Neural progenitor cell (in vitro differentiated cells): ENCODE measurements at regions not wholly inside any gene's neighbourhood (a gene's known extent, or its start where the extent isn't known, plus 50 kb on each side); places are given as distances from the start of the nearest gene placed in this dataset.

ENCODE experiments used
- DNase-seq: peaks from one replicate; pipeline ENCODE4 v3.0.0-alpha.2; 2016; ENCODE audit warnings: low spot score
- H2AFZ ChIP-seq: fragments of 200-600 bp; sonication (generic); replicated peaks from 2 replicates; pipeline ENCODE4 v1.6.1; 2016; ENCODE audit warnings: antibody characterized with exemption
- H3F3A ChIP-seq: fragments of 200-600 bp; sonication (generic); 2 replicates; pipeline ENCODE4 v1.6.1; 2016; ENCODE audit warnings: antibody characterized with exemption, low read depth
- H3K27ac ChIP-seq: fragments of 200-600 bp; sonication (generic); 2 replicates; pipeline ENCODE4 v1.5.1; 2016; ENCODE audit warnings: mild to moderate bottlenecking
- H3K27me3 ChIP-seq: fragments of 200-600 bp; sonication (generic); 2 replicates; pipeline ENCODE4 v1.6.1; 2016; ENCODE audit warnings: mild to moderate bottlenecking, moderate library complexity
- H3K36me3 ChIP-seq: fragments of 200-600 bp; sonication (generic); 2 replicates; pipeline ENCODE4 v1.5.1; 2016
- H3K4me1 ChIP-seq: fragments of 200-600 bp; sonication (generic); 2 replicates; pipeline ENCODE4 v1.6.1; 2016; ENCODE audit warnings: mixed run types
- H3K4me2 ChIP-seq: fragments of 200-600 bp; sonication (generic); 2 replicates; pipeline ENCODE4 v1.6.1; 2016
- H3K4me3 ChIP-seq: fragments of 200-600 bp; sonication (generic); 2 replicates; pipeline ENCODE4 v1.5.1; 2016
- H3K79me2 ChIP-seq: fragments of 200-600 bp; sonication (generic); 2 replicates; pipeline ENCODE4 v1.6.1; 2016; ENCODE audit warnings: low read depth
- H3K9ac ChIP-seq: fragments of 200-600 bp; sonication (generic); 2 replicates; pipeline ENCODE4 v1.6.1; 2016
- H3K9me3 ChIP-seq: fragments of 200-600 bp; sonication (generic); 2 replicates; pipeline ENCODE4 v1.5.1; 2016; ENCODE audit warnings: low read depth
- H4K20me1 ChIP-seq: fragments of 200-600 bp; sonication (generic); 2 replicates; pipeline ENCODE4 v1.6.1; 2016; ENCODE audit warnings: low read depth
- H3K27ac Mint-ChIP-seq: 3 replicates; pipeline ENCODE4 v1.8.0; 2021; ENCODE audit warnings: mixed read lengths
- H3K27me3 Mint-ChIP-seq: 2 replicates; pipeline ENCODE4 v1.8.0; 2022; ENCODE audit warnings: low read depth, mild to moderate bottlenecking, inconsistent platforms, moderate library complexity, mixed read lengths; ENCODE audit not compliant: insufficient read depth
- H3K36me3 Mint-ChIP-seq: 3 replicates; pipeline ENCODE4 v1.8.0; 2021; ENCODE audit warnings: mixed read lengths
- H3K4me1 Mint-ChIP-seq: 3 replicates; pipeline ENCODE4 v1.8.0; 2021; ENCODE audit warnings: mixed read lengths
- H3K4me3 Mint-ChIP-seq: 3 replicates; pipeline ENCODE4 v1.8.0; 2021; ENCODE audit warnings: mild to moderate bottlenecking, moderate library complexity, mixed read lengths
- H3K9me3 Mint-ChIP-seq: 3 replicates; pipeline ENCODE4 v1.8.0; 2020; ENCODE audit warnings: mixed read lengths
- EZH2 ChIP-seq: fragments of 200-600 bp; sonication (generic); IDR thresholded peaks from 2 replicates; pipeline ENCODE4 v1.6.1; 2017; ENCODE audit warnings: antibody characterized with exemption, mild to moderate bottlenecking, moderate library complexity
- EZH2phosphoT487 ChIP-seq: fragments of 200-600 bp; sonication (generic); IDR thresholded peaks from 2 replicates; pipeline ENCODE4 v1.6.1; 2017; ENCODE audit warnings: antibody characterized with exemption
- TF ChIP-seq, protein P1 (sequence below): fragments of 200-600 bp; sonication (generic); IDR thresholded peaks from 2 replicates; pipeline ENCODE4 v1.5.1; 2017; ENCODE audit warnings: antibody characterized with exemption, mild to moderate bottlenecking

DNA sequence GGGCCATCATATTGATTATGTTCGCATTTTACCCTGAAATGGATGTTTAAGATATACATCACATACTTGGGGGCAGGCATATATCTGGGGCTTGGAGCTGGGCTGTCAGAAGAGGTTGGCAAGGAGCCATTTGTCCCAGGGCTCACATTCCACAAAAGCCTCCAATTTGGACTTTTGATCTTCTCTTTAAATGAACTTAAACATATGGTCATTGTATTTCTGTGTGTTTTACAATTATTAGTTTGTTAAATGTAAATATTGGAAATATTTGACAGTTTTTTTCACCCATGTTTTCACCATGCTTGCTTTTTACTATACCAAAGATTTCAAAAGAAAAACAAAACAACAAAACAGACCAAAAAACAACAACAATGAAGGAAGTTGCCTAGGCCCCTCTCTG is 165.8 kb upstream of the MEIS1 start:
- Histone ChIP-seq H3K9me3 (no peaks in the 10 kb centered on the region), H3K79me2 (no peaks in the 10 kb centered on the region), H3K36me3 (no peaks in the 10 kb centered on the region), H2AFZ (peak overlapping the region; percentile 60), H3K4me1 (peaks cover 8% of the 10 kb centered on the region), H3F3A (no peaks in the 10 kb centered on the region), H3K4me2 (no peak overlapping the region), H3K9ac (no peak overlapping the region), H3K4me3 (no peak overlapping the region), H4K20me1 (no peaks in the 10 kb centered on the region), H3K27me3 (no peaks in the 10 kb centered on the region), H3K27ac (no peak overlapping the region)
- TF ChIP-seq, protein P1, sequence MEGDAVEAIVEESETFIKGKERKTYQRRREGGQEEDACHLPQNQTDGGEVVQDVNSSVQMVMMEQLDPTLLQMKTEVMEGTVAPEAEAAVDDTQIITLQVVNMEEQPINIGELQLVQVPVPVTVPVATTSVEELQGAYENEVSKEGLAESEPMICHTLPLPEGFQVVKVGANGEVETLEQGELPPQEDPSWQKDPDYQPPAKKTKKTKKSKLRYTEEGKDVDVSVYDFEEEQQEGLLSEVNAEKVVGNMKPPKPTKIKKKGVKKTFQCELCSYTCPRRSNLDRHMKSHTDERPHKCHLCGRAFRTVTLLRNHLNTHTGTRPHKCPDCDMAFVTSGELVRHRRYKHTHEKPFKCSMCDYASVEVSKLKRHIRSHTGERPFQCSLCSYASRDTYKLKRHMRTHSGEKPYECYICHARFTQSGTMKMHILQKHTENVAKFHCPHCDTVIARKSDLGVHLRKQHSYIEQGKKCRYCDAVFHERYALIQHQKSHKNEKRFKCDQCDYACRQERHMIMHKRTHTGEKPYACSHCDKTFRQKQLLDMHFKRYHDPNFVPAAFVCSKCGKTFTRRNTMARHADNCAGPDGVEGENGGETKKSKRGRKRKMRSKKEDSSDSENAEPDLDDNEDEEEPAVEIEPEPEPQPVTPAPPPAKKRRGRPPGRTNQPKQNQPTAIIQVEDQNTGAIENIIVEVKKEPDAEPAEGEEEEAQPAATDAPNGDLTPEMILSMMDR, result no peak
- TF ChIP-seq EZH2, result no peak
- Mint-ChIP-seq H3K4me3 (no peak overlapping the region), H3K4me1 (no peaks in the 10 kb centered on the region), H3K9me3 (no peaks in the 10 kb centered on the region), H3K27ac (no peak overlapping the region), H3K36me3 (no peaks in the 10 kb centered on the region), H3K27me3 (no peaks in the 10 kb centered on the region)
- DNase-seq, result no peak

DNA sequence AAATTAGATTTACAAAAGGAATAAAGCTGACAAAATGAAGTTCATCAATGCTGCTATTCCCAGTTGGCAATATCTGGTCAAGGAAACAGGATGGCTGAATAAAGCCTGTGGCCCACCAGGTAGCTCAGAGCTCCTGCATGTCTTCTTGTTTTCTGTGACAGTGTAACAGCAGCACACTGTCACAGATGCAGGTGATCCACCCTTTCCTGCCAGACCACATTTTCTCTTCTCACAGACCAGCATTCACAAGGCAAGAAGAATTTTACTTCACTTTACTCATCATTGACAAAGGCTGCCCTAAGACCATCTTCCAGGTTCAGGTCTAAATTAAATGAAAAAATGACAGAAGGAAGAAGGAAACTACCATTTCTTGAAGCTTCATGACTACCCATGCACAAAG is 166.2 kb upstream of the MEIS1 start:
- no peaks in the 10 kb centered on the region for H3F3A ChIP-seq
- H3K9me3 ChIP-seq, result no peaks in the 10 kb centered on the region
- Mint-ChIP-seq H3K36me3 (no peaks in the 10 kb centered on the region), H3K4me1 (no peaks in the 10 kb centered on the region), H3K27me3 (no peaks in the 10 kb centered on the region), H3K4me3 (no peak overlapping the region), H3K9me3 (no peaks in the 10 kb centered on the region), H3K27ac (no peak overlapping the region)
- H3K79me2 ChIP-seq, result no peaks in the 10 kb centered on the region
- H4K20me1 ChIP-seq, result no peaks in the 10 kb centered on the region
- no peak overlapping the region for H3K4me2 ChIP-seq
- no peaks in the 10 kb centered on the region for H3K36me3 ChIP-seq
- peaks cover 8% of the 10 kb centered on the region for H3K4me1 ChIP-seq
- peak overlapping the region; percentile 60 for H2AFZ ChIP-seq
- H3K4me3 ChIP-seq, result no peak overlapping the region
- H3K27me3 ChIP-seq, result no peaks in the 10 kb centered on the region
- no peak overlapping the region for H3K9ac ChIP-seq
- no peak overlapping the region for H3K27ac ChIP-seq
- TF ChIP-seq EZH2, result no peak
- TF ChIP-seq EZH2phosphoT487, result no peak
- TF ChIP-seq, protein P1, result no peak
- DNase-seq, result no peak

DNA sequence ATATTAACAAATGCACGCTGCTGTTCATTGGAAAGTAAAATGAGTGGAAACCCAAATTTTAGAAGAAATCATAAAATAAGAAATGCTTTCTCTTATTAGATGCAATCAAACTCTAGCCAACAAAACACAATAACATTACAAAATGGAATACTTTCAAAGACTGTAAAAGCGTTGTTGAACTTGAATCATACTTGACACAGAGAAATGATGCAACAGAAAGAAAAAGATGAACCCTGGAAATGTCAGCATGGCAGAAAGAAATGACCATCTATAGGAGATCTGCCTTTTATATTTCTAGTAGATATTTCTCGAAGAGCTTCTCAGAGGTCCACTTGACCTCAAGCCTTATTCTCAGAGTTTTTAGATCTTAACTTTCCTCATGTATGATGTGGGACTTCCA is 170.6 kb upstream of the MEIS1 start:
- Histone ChIP-seq H3K79me2 (no peaks in the 10 kb centered on the region), H3K9me3 (no peaks in the 10 kb centered on the region), H2AFZ (no peak overlapping the region), H3F3A (no peaks in the 10 kb centered on the region), H3K27me3 (no peaks in the 10 kb centered on the region), H3K27ac (no peak overlapping the region), H3K4me2 (no peak overlapping the region), H4K20me1 (no peaks in the 10 kb centered on the region), H3K4me1 (no peaks in the 10 kb centered on the region), H3K9ac (no peak overlapping the region), H3K4me3 (no peak overlapping the region), H3K36me3 (no peaks in the 10 kb centered on the region)
- no peak for DNase-seq
- H3K27me3 Mint-ChIP-seq, result no peaks in the 10 kb centered on the region
- no peaks in the 10 kb centered on the region for H3K4me1 Mint-ChIP-seq
- H3K9me3 Mint-ChIP-seq, result no peaks in the 10 kb centered on the region
- no peak overlapping the region for H3K27ac Mint-ChIP-seq
- H3K36me3 Mint-ChIP-seq, result no peaks in the 10 kb centered on the region
- H3K4me3 Mint-ChIP-seq, result no peak overlapping the region
- TF ChIP-seq, protein P1, result no peak
- TF ChIP-seq EZH2phosphoT487 (no peak), EZH2 (no peak)

DNA sequence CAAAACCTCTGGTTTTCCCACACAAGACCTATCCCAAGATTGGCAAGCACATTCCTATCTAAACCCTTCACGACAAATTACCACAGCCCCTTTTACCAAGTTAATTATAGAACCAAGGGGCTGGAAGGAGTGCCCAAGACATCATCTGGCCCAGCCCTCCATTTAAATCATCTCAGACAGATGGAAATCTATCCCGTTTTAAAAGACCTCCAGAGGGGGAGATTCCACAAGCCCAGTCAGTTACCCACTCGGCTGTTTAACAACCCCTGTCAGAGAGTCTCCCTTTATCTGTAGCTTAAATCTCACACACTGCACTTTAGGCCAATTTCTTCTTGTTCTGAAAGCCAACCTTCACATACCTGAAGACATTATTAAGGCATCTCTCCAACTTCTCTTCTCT is 179.1 kb upstream of the MEIS1 start:
- no peaks in the 10 kb centered on the region for H3K9me3 ChIP-seq
- Mint-ChIP-seq H3K4me3 (no peak overlapping the region), H3K27ac (no peak overlapping the region), H3K27me3 (no peaks in the 10 kb centered on the region), H3K4me1 (no peaks in the 10 kb centered on the region), H3K36me3 (no peaks in the 10 kb centered on the region), H3K9me3 (no peaks in the 10 kb centered on the region)
- no peak overlapping the region for H3K4me3 ChIP-seq
- no peaks in the 10 kb centered on the region for H4K20me1 ChIP-seq
- H3K36me3 ChIP-seq, result no peaks in the 10 kb centered on the region
- no peak overlapping the region for H3K9ac ChIP-seq
- no peaks in the 10 kb centered on the region for H3K79me2 ChIP-seq
- H3K4me2 ChIP-seq, result no peak overlapping the region
- no peak overlapping the region for H3K27ac ChIP-seq
- H3F3A ChIP-seq, result no peaks in the 10 kb centered on the region
- TF ChIP-seq EZH2phosphoT487 (no peak), EZH2 (no peak)
- TF ChIP-seq, protein P1, result no peak
- H2AFZ ChIP-seq, result no peak overlapping the region
- no peaks in the 10 kb centered on the region for H3K4me1 ChIP-seq
- DNase-seq, result no peak
- H3K27me3 ChIP-seq, result no peaks in the 10 kb centered on the region
